ENCODE measurements at regions not wholly inside any gene's neighbourhood (a gene's known extent, or its start where the extent isn't known, plus 50 kb on each side); places are given as distances from the start of the nearest gene placed in this dataset.

DNA sequence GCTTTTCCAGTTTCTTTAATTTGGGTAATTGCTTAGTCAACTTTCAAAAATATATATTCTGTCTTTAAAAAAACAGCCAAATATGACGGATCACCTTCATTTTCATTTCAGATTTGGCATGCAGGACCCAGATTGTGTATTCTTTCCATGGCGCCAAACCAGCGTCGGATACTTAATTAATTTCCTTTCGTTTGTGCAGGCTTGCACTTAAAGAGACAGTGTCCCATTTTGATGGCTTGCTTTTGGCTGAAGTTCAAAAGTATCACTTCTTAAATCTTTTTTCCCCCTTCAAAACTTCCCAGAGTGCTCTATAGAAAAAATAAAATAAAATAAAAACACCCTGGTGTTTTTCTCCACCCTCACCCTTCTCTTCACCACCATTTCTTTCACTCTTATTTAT is 394.5 kb upstream of the SOX9 start:
- H3K23ac ChIP-seq (ENCODE audit: low read depth, low read length): no peak overlapping the region
- no peak overlapping the region for H3K56ac ChIP-seq (ENCODE audit: extremely low read depth, insufficient read depth, low read length)
- no peak overlapping the region for H3K4ac ChIP-seq (ENCODE audit: low read depth, low read length)
- H3K27me3 ChIP-seq (ENCODE audit: control insufficient read depth, insufficient read depth, low read length): no peaks in the 10 kb centered on the region
- no peaks in the 10 kb centered on the region for H3K4me1 ChIP-seq (ENCODE audit: control insufficient read depth, insufficient read depth, low read length)
- no peak overlapping the region for H2AK9ac ChIP-seq (replicated peaks; ENCODE audit: low read depth, low read length, poor library complexity)
- no peaks in the 10 kb centered on the region for H3K36me3 ChIP-seq (ENCODE audit: control insufficient read depth, insufficient read depth, low read length)
- H3K18ac ChIP-seq (ENCODE audit: low read depth, low read length): no peak overlapping the region
- H2AFZ ChIP-seq (replicated peaks; ENCODE audit: low read length, poor library complexity): no peak overlapping the region
- H4K8ac ChIP-seq (ENCODE audit: low read depth in 2 of 2, low read length in 2 of 2): no peak overlapping the region
- in situ Hi-C loops (cut with MboI; ENCODE audit: low sequenced_read_pairs): no loop called here
- H2AK5ac ChIP-seq (ENCODE audit: low read depth, low read length): no peak overlapping the region
- peak overlapping the region; percentile 95 for H3K4me2 ChIP-seq (ENCODE audit: low read depth, low read length)
- no TSS peak for BruUV-seq (replicated peaks)
- no peak overlapping the region for H4K5ac ChIP-seq (ENCODE audit: low read depth, low read length)
- no peak overlapping the region for H2BK15ac ChIP-seq (ENCODE audit: low read depth, low read length)
- ChIA-PET POLR2A (ENCODE audit: unreplicated experiment) (no interaction called here), CTCF (interaction anchor here (0.7 kb wide), 1 partner anchor 10 kb away, joined by 4 read pairs; no protein-coding TSS in a partner anchor)
- H2BK120ac ChIP-seq (ENCODE audit: low read depth, low read length): no peak overlapping the region
- no peak; the same call in 1 of the 2 replicates for ATAC-seq (ENCODE audit: low read depth)
- no peak for TF ChIP-seq BHLHE40 (IDR thresholded peaks at IDR 0.05; ENCODE audit: low read depth, low read length)
- no peak for TF ChIP-seq MXI1 (IDR thresholded peaks at IDR 0.05; ENCODE audit: borderline replicate concordance, low read depth, low read length)
- no peak for TF ChIP-seq CEBPB (IDR thresholded peaks at IDR 0.05; ENCODE audit: low read depth, low read length)
- TF ChIP-seq FOS (IDR thresholded peaks at IDR 0.05; ENCODE audit: low read depth, low read length): no peak
- TF ChIP-seq POLR2A (IDR thresholded peaks at IDR 0.05; ENCODE audit: low read depth, low read length): no peak
- TF ChIP-seq MAFK (IDR thresholded peaks at IDR 0.05; ENCODE audit: low read depth, low read length): no peak
- no peak for TF ChIP-seq RFX5 (IDR thresholded peaks at IDR 0.05; ENCODE audit: low read depth, low read length)
- no peak for TF ChIP-seq RAD21 (IDR thresholded peaks at IDR 0.05; ENCODE audit: low read length)
- no peak for TF ChIP-seq SMC3 (IDR thresholded peaks at IDR 0.05; ENCODE audit: low read depth, low read length)
- TF ChIP-seq, protein P1, sequence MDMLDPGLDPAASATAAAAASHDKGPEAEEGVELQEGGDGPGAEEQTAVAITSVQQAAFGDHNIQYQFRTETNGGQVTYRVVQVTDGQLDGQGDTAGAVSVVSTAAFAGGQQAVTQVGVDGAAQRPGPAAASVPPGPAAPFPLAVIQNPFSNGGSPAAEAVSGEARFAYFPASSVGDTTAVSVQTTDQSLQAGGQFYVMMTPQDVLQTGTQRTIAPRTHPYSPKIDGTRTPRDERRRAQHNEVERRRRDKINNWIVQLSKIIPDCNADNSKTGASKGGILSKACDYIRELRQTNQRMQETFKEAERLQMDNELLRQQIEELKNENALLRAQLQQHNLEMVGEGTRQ (IDR thresholded peaks at IDR 0.05; ENCODE audit: low read depth, low read length): no peak
- no peak for TF ChIP-seq RCOR1 (IDR thresholded peaks at IDR 0.05; ENCODE audit: insufficient replicate concordance, low read length)
- no peak for TF ChIP-seq MAZ (IDR thresholded peaks at IDR 0.05; ENCODE audit: borderline replicate concordance, low read depth, low read length)
- no peak for TF ChIP-seq NFE2L2 (IDR thresholded peaks at IDR 0.05; ENCODE audit: low read depth, low read length)
- TF ChIP-seq, protein P2, sequence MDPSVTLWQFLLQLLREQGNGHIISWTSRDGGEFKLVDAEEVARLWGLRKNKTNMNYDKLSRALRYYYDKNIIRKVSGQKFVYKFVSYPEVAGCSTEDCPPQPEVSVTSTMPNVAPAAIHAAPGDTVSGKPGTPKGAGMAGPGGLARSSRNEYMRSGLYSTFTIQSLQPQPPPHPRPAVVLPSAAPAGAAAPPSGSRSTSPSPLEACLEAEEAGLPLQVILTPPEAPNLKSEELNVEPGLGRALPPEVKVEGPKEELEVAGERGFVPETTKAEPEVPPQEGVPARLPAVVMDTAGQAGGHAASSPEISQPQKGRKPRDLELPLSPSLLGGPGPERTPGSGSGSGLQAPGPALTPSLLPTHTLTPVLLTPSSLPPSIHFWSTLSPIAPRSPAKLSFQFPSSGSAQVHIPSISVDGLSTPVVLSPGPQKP (IDR thresholded peaks at IDR 0.05; ENCODE audit: borderline replicate concordance, low read depth, low read length): no peak
- TF ChIP-seq CHD1 (IDR thresholded peaks at IDR 0.05; ENCODE audit: low read depth, low read length): no peak
- TF ChIP-seq, protein P3, sequence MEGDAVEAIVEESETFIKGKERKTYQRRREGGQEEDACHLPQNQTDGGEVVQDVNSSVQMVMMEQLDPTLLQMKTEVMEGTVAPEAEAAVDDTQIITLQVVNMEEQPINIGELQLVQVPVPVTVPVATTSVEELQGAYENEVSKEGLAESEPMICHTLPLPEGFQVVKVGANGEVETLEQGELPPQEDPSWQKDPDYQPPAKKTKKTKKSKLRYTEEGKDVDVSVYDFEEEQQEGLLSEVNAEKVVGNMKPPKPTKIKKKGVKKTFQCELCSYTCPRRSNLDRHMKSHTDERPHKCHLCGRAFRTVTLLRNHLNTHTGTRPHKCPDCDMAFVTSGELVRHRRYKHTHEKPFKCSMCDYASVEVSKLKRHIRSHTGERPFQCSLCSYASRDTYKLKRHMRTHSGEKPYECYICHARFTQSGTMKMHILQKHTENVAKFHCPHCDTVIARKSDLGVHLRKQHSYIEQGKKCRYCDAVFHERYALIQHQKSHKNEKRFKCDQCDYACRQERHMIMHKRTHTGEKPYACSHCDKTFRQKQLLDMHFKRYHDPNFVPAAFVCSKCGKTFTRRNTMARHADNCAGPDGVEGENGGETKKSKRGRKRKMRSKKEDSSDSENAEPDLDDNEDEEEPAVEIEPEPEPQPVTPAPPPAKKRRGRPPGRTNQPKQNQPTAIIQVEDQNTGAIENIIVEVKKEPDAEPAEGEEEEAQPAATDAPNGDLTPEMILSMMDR (conservative IDR thresholded peaks at IDR 0.05; ENCODE audit: low read depth, low read length): no peak
- dilution Hi-C loops (cut with HindIII; ENCODE audit: low sequenced_read_pairs, unreplicated experiment): no loop called here
- H3K79me1 ChIP-seq (ENCODE audit: low read depth in 1 of 2, low read length in 2 of 2): no peaks in the 10 kb centered on the region
- peak overlapping the region; percentile 47; the same call in 1 of the 2 replicates for H3K4me3 ChIP-seq (ENCODE audit: insufficient read depth, low read depth, low read length)
- 6% methylated on average over 3 of the region's 5 CpGs; no CpG with 5 or more reads in 1 of the 2 experiments for WGBS, 2 experiments (ENCODE audit: extremely low coverage in 2 of 2, insufficient read length in 1 of 2)
- no peak overlapping the region for H2BK5ac ChIP-seq (ENCODE audit: low read depth, low read length, poor library complexity, severe bottlenecking)
- no peaks in the 10 kb centered on the region for H4K20me1 ChIP-seq (ENCODE audit: insufficient read depth, low read length)
- H3K9ac ChIP-seq (ENCODE audit: low read depth, low read length): no peak overlapping the region
- H3K14ac ChIP-seq (replicated peaks; ENCODE audit: low read depth, low read length): no peak overlapping the region
- no peak overlapping the region for H2BK20ac ChIP-seq (ENCODE audit: low read depth, low read length)
- no peaks in the 10 kb centered on the region for H3K9me1 ChIP-seq (ENCODE audit: insufficient read depth, low read length)
- no peak overlapping the region for H3K27ac ChIP-seq (ENCODE audit: insufficient read depth, low read length)
- no peak overlapping the region for H4K91ac ChIP-seq (ENCODE audit: insufficient read depth, low read depth, low read length)
- H3K9me3 ChIP-seq (ENCODE audit: control insufficient read depth, insufficient read depth, low read length): no peaks in the 10 kb centered on the region
- intact Hi-C loops (cut with micrococcal nuclease): no loop called here
- DNase-seq: no peak

All from IMR-90 (cell line).